NOMO-1 (cell line): ENCODE measurements at regions not wholly inside any gene's neighbourhood (a gene's known extent, or its start where the extent isn't known, plus 50 kb on each side); places are given as distances from the start of the nearest gene placed in this dataset.

Experiments
- DNase-seq, 2 experiments: peaks; one replicate each; lab custom pipeline; 2025; ENCODE audit not compliant: unreplicated experiment in 2 of 2; lab: John Stamatoyannopoulos, UW

DNA sequence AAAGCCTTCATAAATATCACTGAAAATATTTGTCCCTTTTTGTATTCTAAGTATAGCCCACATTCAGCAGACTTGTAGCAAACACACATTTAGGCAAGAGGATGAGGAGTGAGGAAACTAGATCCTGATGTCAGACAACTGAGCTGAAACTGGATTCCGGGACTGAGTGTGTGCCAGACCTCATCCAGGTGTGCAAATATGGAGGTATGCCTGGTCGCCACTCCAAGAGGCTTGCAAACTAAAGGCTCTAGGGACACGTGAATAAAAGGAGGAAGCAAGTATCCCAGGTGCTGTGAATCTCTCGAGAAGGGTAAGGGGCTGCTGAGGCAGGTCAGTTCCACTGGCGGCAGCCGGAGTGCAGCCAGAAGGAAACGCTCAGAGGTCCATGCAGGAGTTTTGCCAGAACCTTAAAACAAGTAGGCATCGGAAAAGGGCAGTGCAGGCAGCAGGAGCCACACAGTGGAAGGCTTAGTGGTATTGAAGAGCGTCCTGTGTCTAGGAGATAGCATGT lies 77.4 kb upstream of the ALDH1B1 start:
- no peak for DNase-seq

DNA sequence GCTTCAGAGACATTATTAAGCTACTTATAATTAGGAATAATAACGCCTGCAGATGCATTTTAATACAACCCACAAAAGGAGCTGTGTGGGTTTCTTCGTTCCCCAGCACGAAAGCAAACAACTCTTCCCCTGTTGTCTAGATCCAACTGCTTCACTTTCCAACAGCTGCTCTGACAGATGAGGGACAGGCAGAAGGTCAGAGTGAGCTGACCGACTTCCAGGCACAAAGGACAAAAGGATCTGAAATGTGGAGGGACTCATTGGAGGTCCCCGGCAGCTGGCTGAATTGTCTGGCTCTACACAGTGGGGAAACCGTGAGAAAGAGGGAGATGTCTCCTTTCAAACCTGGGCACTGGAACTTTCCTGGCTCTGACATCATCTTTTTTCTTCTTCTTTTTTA lies 79.1 kb upstream of the ALDH1B1 start:
- DNase-seq: no peak

DNA sequence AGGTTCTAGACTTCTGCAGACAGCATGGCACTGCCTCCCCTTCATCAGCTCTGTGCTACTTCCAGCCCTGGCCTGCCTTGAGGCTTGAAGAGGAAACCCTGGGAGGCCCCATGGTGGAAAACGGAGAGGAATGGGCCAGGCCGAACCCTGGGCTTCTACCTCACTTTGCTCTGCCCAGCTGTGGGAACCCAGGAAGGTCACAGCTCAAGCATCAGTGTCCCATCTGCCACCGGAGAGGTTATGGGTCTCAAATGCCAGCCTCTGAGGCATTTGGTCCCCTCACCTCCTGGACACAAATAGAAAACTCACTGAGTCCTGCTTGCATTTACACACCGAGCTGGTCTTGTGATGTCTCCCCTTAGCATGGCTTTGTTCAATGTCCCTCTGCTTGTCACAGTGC lies 80.1 kb upstream of the ALDH1B1 start:
- no peak for DNase-seq

DNA sequence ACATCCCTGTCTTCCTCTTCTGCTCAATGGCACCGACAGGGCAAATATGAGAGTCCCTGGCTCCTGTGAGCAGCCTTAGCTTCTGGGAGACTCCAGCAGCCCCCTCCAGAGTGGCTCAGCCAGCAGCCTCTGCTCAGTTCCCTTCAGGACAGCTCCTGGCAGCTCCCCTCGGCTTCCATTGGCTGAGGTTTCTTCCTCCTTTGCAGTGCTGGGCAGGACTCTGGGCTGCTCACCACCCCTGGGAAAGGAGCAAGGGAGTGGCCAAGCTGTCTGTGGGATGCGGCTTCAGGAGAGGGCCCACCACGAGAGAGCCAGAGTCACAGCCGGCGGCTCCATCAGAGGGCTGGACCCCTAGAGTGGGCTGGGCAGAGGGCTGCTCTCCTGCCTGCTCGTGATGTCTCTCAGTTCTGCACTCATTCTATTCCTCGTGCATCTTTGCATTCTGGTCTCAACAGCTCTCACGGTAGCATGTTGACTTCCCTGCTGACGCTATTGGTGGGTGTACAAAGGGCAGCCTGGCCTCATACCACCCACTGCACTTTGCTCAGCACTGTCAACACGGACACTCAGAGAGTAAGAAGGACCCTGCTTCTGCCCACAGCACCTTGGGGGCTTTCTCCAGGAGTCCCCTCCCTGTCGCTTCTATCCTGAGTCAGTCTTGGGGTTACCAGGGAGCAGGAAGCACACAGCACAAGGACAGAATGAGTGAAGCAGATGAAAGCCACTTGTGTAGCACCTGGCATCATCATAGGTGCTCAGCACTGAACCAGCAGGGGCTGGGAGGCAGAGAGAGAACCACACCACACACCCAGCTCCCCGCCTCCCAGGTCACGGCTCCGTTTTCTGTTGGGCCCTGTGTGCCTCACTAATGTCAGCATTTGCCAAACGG lies 80.9 kb upstream of the ALDH1B1 start:
- DNase-seq: no peak

DNA sequence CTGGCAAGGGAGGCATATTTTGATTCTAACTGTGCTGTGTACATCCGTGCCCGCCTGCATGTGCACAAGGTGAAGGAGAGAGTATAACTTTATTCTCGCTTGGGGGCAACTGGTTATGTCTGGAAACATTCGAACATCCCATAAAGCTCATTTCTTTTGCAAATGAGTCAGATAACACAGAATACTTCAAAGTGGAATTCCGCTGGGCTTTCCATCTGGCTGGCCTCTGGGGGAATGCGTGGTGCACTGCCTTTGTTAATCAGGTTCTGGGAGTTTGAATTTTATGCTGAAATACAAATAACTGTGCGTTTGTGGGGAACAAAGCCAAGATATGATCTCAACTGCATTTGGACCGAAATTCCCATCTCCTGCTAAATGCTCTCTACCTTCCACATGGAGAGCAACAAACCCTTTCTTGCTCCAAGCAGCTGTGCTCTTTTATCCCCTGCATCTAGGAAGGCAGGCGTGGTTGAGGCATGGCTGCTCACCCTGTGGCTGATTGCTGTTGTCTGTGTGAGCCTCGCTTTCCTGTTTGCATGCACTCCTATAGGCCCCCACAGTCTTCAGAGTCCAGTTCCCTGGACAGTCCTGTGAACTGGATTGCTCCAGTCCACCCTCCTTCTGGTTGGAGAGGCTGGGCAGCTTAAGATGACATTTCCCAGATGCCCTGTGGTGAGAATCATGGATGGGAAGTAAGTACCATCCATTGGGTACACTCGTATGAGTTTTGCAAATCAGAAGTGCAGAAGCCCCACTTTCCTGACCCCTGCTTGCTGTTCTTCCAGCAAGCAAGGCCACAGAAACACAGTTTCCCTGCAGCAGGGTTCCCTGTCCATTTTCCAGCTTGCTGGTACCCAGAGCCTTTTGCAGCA lies 82.9 kb upstream of the ALDH1B1 start:
- DNase-seq: no peak

DNA sequence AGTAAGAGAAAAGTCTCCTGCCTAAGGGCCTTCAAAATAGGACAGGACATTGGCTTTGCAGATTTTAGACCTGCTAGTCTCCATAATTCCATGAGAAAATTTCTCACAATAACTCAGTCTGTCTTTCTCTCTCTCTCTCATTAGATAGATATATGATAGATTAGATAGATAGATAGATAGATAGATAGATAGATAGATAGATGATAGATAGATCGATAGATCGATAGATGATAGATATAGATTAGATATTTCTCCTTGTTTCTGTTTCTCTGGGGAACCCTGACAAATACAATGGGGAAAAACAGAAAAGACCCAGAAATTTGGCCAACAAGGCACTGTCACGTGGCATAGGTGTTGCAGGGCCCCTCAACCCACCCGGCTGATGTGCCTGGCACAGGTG lies 84.4 kb upstream of the ALDH1B1 start:
- DNase-seq: no peak

DNA sequence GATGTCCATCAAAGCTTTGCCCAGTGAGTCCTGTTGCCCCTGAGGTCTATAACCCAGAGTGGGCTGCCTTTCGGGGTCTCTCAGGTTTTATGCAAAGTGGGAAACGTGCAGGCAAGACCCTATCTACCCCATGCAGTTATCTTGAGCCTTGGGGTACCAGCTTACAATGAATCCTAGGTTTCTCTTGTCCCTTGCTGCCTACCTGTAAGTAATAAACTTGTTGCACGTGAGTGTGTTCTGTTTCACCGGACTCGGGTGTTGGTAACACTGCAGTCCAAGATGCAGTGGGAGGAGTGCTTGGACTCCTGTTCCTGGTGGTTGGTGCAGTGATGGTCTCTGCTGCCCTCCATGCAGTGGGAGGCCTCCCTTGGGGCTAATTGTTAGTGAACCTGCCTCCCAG lies 85.6 kb upstream of the ALDH1B1 start:
- no peak for DNase-seq

DNA sequence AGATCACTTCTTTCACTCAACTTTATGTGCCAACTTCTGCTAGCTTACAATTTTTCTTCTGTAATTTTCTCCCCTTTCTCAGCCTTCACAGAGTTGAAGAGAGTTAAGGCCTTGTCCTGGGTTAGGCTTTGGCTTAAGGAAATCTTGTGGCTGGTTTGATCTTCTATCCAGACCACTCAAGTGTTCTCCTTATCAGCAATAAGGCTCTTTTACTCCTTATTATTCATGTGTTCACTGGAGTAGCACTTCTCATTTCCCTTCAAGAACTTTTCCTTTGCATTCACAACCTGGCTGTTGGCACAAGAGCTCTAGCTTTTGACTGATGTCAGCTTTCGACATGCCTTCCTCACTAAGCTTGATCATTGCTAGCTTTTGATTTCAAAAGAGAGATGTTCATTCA lies 86.9 kb upstream of the ALDH1B1 start:
- DNase-seq: no peak

DNA sequence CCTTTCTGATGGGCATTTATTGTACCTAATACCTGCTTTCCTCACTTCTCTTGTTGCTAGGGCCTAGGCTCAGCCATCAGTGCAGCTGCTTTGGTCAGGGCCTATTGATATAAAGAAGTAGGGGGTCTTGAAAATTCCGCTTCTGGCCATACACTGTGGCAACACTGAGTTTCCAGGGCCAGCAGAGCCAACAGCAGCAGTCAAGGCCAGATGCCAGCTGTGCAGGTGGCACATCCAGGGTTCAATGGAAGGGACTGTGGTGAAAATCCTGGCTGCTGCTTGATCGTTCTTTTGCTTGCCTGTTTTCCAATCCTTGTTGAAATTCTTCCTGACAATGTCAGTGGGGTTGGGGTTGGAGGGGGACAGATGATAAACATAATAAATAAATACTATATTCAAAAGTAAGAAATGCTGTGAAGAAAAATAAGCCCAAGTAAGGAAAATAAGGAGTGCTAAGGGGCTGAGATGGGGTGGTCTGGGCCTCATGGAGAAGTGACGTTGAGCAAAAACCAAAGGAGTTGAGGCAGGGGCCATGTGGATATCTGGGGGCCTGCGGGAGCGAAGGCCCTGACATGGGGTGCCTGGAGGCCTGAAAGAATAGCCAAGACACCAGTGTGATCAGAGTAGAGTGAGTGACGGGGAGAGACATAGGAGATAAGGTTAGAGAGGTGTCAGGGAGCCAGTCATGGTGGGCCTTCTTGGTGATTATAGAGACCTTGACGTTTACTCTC lies 91.0 kb upstream of the ALDH1B1 start:
- DNase-seq: no peak

DNA sequence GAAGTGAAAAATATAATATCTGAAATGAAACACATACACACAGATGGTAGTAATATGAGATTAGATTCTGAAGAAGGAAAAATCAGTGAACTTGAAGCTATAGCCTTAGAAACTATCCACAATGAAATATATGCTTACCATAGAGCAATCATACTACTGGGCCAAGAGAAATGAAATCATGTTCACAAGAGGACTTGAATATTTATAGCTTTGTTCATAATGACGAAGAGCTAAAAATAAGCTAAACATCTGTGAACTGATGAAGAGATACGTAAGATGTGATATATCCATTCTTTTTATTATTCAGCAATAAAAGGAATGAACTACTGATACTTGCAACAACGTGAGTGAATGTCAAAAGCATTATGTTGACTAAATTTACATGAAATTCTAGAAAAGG lies 92.6 kb upstream of the ALDH1B1 start:
- no peak for DNase-seq

DNA sequence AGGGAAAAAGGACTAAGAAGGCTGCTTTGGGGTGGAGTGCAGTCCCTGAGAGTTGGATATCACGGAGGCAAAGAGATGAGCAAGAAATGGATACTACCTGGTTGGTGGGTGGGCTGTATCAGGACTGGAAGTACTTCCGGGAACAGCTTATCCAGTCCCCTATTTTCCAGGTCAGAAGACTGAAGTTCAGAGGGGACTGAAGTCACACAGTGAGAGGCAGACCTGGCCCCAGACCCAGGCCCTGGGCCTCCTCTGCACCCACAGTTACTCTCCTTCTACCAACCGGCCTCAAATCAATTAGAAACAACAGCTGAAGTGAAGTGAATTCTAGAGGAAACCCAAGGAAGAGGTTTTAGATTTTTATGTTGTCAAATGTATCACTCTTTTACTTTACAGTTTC lies 93.6 kb upstream of the ALDH1B1 start:
- DNase-seq: no peak

DNA sequence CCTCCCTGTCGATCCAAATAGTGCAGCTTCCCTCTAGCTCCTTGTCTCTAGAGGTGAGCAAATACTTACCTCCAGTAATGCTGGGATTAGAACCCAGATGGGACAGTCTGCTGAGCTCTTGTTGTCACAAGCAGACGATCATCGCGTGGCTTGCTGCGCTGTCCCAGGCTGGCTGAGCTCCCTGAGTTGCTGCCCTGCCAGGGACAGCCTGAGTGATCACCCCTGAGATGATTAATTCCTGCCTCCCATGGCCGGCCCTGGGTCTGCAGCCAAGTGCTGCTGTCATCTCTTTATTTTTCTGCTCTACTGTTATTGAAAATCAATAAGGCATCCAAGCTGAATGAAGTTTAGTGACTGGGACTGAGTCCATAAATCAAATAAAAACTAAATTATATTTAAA lies 94.0 kb upstream of the ALDH1B1 start:
- no peak for DNase-seq

DNA sequence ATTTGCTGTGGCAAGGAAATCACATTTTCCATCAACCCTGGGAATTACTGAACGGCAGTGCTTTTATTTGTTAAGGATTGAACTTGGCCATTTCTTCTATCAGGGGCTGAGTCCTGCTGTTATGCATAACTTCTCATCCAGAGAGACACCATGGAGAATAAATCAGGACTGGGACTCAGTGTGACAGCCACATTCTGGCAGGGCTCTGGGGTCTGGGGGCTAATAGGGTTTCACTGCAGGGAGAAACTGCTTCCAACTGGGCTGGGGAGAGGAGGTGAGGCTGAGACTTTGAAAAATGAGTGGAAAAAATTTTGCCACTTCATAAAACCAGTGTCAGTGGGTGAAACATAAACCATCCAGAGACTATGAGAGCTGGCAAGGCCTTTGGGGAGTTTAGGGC lies 95.7 kb upstream of the ALDH1B1 start:
- no peak for DNase-seq

DNA sequence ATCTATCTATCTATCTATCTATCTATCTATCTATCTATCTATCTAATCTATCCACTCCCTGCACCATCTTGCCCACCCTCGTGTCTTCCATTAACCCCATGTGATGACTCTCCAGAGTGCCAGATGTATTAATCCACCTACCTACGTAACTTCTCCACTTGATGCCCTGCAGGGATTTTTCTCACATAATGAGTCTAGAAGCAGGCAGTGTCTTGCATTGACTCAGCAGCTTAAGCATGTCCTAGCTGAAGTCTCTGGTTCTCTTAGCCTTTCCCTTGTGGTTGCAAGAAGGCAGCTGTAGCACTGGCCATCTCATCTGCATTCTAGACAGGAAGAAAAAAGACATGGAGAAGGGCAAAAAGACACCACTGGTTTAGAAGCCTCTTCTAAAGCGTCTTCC lies 96.7 kb upstream of the ALDH1B1 start:
- DNase-seq: no peak

DNA sequence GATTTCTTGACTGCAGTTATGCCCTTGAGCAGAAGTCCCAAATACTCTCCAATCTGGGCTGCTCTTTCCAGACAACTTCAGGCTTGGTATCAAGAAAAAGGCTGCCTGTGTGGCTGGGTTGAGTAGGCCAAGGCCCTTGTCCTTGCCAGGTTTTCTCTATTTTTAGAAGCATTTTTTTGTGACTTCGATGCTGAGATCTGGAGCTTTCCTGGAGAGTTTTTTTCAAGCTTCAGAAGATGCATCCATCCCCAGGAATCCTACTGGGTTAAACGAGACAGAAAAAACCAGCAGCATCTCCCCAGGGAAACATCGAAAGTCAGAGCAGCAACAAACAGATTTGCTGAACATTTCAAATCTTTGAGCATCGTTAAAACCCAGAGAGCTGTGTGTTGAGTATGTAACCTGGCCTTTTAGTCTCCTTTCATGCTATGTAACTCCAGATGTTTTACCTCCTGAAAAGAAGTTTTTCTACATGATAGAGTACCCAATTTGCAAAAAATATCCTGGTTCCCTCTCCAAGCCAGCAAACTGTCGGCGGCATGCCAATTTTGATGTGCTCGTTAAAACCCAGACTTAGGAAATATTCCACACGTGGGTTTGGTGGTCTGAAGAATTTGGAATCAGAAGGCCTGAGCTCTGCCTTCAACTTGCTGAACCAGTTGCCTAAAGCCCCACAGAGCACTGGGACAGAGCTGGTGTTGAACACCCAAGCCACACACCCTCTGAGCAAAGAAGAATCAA lies 98.1 kb upstream of the ALDH1B1 start:
- no peak for DNase-seq

DNA sequence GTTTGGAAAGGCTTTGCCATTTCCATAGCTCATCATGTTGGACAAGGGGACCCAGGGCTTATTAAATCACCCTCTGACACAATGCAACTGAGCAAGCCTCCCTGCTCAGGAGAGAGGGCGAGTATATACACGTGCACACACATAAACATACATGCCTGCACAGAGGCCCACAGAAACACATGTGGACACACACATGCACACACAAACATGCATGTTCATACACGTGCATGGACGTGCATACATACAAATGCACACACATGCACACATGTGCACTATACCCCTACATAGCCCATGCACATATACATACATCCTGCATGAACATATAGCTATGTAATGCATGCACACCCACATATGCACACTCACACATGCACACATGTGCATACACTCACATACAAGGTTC lies 99.5 kb upstream of the ALDH1B1 start:
- DNase-seq: no peak

DNA sequence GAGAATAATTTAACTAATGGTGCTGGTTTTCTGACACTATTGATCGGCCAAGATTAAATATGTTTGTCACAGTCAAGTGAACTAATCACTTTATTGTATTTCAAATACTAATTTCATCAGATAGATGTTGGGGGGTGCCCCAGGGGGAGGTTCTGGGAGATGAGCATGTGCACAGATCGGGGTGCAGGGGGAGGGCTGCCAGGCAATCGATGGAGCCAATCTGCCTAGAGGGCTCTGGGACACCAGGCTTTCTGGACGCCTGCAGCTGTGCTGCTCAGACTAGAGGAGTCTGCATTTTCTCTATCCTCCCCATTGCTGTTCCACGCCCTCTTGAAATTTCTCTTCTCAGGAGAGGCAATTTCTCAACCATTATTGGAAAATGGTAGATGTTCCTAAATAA lies 100.0 kb upstream of the ALDH1B1 start:
- no peak for DNase-seq

DNA sequence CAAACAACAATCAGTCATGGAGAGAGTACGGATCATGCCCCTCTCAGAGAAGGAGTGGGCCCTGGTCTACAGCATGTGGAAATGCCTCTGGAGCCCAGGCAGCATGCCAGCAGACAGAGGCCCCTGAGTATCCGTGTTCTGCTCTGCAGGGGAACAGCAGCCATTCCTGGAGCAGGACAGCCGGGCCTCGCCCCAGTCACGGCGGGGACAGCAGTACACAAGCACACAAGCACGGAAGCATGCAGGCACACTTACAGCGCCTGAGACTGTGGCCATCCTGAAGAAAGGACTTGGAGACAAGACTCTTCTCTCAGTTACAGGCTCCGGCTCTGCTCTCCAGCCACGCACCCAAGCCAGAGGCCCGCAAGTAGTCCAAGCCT lies 102.6 kb upstream of the ALDH1B1 start:
- DNase-seq: no peak

DNA sequence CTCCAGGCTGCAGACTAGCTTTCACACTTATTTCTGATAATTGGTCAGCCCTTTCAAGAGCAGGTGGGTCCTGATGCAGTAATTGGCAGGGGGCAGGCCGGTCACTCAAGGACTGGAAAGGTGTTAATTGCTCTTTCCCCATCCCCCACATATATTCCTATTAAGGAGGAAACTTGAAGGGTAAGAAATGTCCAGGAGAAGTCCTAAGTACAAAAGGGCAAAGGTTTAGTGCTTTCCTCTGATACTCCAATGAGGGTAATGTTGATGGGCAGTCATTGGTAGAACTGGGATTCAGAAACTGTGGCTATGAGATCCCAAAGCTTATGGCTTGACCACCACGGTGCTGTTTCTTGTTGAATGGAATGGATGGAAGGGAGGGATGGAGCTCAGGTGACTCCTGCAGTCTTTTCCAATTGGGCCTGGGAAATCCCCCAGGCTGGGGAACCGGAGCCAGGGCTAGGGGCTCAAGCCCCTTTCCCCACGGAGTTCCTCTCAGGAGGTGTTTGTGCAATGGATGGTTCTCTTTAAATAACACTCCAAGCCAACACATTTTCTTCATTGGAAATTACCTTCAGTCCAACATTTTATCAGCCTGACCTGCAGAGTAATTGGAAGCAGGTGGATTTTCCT lies 103.2 kb upstream of the ALDH1B1 start:
- DNase-seq: no peak

DNA sequence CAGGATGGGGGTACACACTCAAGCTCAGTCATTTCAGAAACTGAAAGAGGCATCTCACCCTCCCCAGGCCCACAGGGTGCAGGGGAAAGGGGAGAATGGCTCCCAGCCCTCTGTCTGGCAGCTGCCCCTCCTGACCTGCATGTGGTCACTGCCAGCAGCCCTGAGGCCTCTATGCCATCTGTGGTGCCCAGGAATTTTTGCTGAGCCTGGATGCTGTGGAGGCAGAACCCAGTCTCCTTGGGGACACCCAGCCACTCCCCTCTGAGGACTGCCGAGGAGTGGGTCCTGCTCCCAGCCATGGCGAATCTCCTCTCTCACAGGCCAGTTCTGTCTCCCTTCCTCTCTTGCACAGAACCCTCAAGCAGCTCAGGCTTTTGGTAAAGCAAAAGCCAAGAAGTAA lies 104.0 kb upstream of the ALDH1B1 start:
- DNase-seq: no peak
